GM04504 (cell line): ENCODE measurements at regions not wholly inside any gene's neighbourhood (a gene's known extent, or its start where the extent isn't known, plus 50 kb on each side); places are given as distances from the start of the nearest gene placed in this dataset.

Source experiments
- DNase-seq: peaks from one replicate; pipeline ENCODE4 v3.0.0-alpha.2; 2012; ENCODE audit warnings: low read depth

DNA sequence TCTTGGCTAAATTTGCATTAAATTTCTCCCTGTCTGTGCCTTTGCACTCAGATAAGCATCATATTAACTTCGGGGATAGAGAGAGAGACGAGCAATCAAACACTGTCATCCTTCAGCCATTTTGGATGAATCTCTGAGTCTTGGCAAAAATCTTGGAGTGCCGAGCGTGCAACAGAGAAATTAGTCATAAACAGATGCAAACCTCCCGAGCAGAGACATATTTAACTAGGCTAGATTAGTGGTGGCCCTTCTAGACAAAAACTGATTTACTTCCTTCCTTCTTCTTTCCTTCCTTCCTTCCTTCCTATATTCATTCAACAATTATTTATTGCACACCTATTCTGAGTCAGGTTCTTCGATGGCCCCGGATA is 114.4 kb upstream of the BLID start:
- peak; percentile 74 for DNase-seq

DNA sequence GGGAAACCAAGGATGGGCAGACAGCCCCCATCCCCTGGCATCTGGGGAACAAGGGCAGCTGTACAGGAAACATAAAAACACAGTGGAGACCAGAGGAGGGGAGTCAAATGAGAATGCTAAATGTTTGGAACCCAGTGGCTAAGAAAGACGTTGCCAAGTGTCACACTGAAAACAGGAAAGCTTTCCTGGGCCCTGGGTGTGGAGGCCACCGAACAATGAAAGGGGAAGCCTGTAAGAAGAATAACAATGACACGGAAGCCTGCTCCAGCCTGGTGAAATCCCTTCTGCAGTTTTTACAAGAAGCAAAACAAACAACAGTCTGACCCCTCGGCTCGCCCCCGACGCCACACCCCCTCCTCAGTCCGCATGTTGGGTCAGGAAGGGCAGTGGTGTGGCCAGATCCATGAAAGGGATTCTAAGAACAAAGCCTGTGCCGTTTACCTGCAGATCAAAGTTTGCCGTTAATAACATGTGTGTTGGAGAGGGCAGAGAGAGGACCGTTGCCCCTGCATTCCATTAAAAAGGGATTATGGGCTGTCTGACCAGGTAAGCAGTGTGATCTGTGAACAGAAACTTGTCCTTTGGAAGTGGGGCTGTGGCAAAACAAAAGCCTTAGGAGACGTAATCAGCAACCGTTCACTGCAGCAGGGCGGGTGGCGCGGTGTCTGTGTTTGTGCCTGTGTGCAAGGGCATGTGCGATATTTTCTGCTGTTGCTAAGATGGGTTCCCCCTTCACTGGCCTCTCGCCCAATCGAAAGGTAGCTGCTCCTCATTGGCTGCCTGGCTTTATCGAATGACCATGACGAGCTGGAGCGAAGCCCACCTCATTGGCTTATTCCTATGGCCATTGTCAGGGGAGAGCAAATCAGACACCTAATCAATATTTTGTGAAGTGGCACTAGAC is 113.7 kb upstream of the BLID start:
- DNase-seq = no peak

DNA sequence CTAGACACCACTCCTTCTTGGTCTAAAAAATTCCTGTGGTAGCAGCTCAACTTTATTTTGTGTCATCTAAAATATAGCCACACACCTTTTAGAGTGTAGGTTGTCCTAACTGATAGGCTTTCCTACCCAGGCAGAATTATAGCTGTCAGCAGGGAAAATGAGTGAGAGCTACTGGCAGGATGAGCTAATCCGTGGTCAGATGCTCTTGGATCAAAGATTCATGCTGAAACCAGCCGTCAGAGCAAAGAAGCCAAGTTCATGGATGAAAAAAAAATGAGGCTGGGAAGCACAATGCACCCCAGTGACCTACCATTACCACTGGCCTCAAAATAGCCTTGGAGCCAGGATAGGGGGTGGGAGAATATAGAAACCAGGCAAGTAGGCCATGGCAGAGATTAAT is 113.1 kb upstream of the BLID start:
- peak; percentile 88 for DNase-seq

DNA sequence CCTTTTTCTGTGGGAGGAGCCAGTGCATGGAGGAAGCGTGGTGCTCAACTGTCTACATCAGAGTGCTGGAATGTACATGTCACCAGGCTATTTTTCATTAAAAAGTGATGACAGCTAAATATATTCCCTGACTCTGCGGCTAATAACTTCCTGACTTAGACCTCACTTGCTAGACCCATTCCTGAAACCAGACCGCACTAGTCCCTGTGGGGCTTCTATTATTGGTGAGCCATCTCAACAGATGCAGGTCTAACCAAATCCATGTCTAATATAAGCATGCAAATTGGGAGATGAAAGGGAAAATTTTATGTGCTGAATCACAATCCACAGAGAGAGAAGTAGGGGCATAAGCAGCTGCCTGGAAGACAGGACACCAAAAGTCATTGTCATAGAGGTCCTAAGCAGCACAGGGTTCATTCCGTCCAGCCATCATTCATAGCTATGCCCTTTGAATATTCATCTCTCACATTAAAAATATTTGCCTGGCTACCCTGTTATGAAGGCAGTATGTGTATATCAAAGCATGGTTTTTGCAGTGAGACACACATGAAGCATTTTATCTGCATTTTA is 110.9 kb upstream of the BLID start:
- peak; percentile 85 for DNase-seq

DNA sequence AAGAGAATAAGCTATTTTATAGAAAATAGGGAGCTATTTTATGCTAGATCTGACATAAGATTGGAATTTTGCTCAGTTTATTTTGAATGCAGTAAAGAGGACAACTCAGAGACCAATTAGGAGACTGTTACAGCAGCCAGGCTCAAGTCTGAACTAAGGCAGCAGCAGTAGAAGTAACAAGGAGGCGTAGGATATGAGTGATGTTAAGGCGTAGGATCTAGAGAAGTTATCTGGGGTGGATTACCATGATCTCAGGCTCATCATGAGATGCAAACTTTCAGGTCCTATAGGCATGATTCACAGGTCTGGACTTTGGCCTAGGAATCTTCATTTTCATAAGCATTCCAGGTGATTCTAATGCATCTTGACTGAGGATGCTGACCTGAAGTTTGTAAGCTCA is 108.9 kb upstream of the BLID start:
- no peak for DNase-seq

DNA sequence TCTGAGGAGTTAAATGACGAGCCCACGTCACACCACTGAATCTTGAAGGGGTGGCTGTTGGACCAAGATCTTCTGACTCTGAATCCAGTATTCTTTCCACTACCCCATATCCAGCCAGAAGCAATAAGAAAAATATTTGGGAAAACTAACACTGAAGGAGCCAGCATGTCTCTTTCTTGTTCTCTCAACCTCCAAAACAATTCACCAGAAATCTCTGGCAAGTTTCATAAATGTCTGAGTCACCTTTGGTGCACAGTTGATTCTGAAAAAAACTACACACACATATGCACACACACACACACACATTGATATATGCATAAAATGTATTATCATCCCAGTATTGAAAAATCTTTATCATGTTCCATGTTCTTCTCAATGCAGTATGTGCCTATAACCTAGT is 104.3 kb upstream of the BLID start:
- DNase-seq = no peak

DNA sequence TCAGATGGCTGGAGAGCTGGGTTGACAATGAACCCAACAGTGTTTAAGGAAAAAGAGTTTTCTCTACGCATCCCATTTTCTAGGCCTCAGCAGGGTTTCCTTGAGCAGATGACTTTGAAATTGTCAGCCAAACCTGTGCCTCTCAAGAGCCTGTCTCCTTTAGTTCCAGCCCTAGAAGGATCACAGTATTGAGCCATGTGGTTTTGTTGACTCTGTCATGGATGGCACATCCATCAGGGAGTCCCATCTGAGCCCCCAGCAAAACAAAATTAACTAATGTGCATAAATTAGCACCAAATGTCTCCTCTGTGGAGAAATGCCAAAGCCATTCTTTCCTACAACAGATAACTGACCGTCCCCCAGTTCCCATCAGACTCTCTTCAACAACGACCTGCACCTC is 103.8 kb upstream of the BLID start:
- no peak for DNase-seq

DNA sequence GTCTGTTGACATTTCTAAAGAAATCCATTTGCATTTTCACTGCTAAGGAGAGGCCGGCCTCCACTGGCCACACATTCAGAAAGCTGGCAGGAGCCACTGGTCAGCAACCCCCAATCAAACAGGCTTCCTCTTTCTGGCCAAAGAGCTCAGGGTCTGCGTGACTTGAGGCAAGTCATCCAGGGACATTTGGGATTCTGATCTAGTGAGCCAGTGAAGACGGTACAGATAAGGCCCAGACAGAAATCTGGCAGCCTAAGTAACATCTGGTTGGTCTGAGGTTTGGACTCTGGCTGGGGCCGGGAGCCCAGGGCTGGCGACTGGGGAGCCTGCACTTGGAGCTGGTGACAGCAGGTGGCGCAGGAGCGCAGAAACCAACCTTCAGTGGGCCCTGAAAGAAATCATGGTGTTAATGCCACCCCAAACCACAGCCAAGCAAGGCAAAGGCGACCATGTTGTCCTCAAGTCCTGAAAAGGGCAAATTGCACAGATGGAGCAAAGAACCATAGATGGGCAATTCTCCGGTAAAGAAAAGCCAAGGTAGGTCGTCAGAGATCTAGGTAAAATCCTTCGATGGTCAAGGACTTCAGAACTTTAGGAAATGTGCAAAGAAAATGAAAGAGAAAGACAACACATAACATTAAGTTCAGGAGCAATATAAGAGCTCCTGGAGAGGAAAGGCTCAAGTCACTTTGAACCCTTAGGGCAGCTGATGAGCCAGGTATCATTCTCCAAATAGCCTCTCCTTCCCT is 99.4 kb upstream of the BLID start:
- DNase-seq = peak; percentile 95

DNA sequence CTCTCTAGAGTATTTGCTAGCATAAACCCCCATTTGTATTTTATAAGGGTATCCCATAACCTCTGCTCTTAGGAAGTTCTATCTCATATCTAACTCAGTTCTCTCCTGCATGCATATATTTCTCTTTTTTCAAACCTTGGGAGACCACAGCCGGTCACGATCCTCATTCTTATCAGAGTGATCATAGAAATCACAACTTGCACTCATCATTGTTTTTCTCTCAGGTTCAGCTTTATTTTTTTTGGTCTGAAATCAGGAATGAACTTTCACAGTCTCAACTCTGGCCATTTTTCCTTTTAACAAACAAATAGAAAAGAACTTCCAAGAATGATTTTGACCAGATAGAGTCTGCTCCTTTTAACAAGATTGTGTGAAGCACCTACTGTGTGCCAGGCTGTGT is 98.6 kb upstream of the BLID start:
- no peak for DNase-seq

DNA sequence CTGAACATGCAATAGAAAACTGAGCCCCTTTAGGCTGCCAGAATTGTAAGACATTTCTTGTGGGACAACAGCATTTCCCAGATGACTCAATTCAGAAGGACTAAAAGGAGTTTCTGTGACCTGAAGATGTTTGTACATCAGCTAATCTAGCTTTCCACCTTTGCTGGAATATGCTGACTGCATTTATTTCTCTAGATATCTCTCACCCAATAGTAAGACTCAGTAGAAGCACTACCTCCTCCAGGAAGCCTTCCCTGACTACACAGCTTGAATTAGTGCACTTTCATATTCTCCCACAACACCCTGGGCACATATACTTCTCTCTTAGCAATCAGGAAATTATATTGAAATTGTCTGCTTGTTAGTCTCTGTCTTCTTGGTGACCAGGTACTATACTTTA is 98.1 kb upstream of the BLID start:
- no peak for DNase-seq

DNA sequence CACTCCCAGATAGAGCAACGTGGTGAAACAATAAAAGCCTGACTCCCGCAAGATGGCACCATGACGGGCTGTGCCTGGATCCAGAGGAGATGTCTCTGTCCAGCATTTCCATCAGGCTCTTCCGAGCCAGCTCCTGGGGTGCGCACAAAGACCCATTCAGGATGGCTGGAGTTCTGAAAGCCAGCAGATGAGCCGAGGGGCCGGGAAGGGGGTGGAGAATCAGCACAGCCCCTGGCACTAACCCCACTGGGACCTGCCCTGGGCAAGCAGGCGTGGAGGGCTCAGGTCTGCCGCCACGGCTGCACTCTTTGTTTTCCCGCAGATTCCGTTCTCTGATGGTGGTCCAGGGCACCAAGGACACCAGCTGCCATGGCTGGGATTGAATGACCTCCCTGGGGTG is 97.2 kb upstream of the BLID start:
- no peak for DNase-seq

DNA sequence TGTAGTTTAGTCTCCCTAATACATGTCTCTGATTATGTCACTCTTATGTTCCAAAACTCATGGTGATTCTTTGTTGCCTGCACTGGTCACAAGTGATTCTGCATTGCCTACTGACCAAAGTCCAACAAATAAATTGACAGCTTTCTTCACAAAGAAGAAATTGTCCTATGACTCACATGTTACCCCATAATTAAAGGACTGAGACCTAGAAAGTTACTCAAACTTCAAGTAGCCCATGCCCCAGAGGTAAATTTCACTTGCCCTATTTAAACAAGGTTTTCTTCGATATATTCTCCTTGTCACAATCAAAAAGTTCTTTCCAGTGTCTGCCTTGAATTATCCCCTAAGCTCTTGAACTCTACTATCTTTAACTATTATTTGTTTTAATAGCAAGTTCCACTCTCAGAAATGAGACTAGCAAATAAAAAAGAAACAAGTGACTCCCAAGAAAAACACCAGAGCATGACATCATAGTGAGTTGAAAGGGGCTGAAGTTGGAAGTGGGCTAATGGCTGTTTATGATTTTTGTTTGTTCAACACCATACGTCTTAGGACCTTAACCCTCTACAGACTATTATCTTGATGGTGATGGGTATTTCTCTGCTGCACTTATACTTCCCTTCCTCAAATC is 94.5 kb upstream of the BLID start:
- no peak for DNase-seq

DNA sequence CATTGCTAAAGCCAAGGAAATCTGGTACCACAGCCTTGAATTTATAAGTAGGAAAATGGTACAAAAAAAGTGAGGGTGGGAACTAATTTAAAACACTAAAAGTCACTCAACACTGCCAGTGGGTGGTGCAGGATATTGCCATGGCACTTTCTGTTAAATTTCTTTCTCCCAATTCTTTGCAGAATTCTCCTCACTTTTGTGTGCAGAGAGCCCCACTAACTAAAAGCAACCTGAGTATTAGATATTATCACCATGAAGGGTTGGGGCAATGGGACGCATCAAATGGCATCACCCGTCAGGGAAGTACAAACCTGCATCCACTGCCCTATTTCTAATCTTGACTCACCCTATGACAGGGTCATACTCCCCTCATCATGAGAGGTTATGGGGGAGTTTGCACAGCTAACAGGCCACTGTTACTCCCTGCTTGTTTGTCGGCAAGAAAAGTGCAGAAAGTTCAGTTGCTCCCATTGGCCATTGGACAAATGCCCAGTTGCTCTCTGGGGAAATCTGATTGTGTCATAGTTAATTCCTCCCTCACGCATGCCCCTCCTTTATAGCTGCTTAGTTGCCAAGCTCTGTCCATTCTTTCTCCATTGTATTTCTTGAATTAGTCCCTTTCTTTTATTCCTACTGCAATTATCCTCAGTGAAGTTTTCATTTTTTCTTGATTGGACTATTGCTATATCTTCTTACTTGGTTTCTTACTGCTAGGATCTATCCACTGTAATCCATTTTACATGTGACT is 93.8 kb upstream of the BLID start:
- peak; percentile 71 for DNase-seq

DNA sequence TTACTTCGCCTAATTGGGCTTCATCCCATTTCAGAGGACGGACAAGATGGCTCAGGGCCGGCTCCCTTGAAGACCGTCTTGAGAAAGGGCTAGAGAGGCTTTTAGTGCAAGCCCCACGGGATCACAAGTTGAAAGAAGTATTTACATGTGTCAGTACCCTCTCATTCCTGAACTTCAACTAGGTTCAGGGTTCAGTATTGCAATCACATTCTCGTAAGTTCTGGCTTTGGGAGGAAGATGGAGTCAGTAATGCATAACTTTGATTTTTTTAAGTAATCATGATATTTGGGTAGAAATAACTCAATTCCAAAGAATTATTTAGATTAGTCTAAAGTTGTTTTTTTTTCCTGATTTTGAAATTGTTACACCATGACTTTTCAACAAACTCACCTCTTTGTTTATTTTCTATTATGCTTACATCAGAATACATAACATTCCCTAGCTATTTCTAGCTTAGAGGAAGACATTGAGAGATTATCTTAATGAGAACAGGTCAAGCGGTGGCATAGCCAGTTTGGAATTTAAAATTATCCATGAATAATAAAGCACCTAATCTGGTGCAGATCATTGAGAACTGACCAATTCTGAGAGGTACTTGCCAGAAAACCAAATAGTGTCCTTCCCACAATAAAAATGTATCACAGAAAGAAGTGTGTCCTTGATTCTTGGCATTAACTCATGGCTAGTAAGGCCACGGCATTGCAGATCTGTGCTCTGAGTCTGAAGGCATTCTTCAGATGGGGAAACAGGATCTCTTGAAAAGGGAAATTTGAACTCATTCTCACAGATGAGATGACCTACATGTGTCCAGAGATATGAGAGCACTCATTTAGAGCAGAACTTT is 92.1 kb upstream of the BLID start:
- no peak for DNase-seq

DNA sequence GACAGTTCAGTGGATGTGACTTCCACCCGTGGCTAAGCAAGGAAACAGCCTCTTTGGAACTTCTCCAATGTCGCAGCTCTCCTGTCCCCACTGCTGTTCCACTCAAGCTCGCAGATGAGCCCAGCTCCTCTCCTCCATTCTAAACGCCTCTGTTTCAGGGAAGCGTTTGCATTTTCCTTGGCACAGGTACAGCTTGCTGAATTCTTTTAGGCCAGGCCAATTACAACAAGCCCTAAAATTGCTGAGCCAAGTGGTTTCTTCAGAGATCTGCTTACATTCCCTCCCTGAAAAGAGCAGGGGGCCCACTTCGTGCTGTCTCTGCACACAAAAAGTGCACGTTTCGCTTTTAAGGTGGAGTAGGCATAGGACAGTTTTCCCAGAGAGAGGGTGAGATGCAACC is 91.5 kb upstream of the BLID start:
- DNase-seq = no peak

DNA sequence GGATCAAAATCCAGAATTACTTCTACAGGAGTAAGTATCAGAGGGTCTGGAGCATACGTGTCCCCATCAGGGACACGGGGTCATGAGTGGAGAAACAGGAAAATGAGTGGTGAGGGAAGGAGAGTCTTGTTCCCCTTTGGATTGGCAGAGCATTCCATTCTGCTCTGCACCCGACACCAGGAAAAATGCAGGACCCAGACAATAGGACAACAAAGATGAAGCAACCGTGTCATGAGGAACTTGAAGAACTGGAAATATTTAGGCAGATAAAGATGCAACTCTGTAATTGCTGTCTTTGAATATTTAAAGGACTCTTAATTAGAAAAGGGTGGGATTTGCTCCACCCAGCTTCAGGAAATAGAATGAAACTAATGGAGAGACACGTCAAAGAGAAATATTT is 89.0 kb upstream of the BLID start:
- no peak for DNase-seq

DNA sequence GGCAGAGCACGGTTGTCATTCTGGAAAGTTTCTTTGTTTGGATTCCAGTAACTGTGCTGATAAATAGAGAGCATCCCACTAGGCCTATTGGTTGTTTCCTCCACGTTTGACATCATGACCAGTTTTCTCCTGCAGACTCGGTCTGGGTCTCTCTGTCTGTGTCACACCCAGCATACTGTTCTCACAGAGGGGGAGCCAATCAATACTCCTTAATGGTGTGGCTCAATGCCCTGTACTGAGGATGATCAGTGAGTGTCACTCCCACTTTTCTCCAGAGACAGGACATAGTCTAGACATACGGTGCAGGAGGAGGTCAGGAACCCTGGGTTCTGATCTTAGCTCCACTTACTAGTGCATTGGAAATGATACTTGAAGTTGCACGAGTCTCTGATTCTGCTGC is 88.2 kb upstream of the BLID start:
- no peak for DNase-seq

DNA sequence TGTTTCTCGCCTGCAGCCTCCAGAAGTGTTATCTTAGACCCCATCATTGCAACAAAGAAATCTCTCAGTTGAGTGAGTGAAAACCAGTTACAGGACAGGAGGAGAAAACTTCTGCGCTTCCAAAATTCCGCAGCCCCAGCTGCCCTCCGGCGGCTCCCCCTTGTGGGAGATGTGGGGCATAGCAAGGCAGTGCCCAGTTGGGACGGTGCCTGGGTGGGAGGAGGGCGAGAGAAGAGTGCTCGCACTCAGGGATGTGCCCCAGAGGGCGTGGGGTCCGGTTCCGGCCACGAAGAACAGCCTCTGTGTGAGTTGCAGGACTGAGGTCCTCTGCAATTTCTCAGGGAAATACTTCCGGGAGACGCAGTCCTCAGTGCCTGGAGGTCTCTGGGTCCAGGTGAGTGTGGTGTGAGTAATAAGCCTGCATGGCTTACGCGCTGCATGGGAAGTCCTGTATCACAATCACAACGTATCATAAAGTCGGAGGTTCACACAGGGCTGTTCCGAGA is 87.0 kb upstream of the BLID start:
- DNase-seq = no peak

DNA sequence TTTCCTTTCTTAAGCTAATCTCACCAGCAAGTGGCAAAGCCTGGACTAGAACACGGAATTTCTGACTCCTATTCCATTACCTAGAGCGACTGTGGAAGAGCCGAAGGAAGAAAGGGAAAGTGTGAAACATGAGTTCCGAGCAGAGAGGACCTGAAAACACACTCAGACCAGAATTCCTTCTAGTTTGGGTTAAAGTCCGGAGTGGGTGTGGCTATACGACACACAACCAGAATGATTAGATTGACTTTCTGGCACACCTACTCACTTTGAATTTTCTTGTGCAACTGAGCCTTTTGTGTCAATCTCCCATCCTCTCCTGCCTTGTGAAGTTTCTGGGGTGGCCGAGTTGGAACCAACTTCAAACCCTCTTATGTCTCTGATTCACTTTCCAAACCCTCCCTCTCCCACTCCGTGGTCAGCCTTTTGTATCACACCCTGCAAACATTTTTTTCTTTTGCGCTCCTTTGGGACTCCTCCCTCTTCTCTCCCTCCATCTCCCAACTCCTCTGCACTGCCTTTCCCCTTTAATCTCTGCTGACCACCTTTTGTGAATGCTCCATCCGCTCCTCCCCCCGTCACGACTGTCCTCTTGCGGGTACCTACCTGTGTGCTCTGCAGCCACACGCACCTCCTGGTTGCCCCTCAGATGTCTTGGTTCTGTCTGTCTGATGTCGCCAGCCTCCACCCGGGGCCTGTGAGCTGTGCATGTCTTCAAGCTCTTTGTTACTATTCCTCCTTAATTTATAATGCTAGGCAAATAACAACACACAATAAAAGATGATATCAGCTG is 86.3 kb upstream of the BLID start:
- DNase-seq = no peak

DNA sequence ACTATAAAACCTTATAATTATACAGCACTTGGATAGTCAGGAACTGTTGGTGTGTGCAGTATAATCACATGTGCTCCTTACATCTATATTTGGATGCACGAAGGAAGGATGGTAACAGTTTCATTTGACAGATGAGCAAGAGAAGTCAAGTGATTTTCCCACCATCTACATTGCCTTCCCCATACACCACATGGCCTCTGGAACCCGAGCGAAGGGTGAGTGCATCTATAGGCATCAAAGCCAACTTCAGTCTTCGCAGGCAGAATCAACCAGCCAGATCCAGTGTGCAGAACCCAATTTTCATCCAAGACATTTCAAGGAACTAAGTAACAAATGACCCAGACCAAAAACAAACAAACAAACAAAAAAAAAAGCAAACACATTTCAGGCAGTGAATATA is 85.1 kb upstream of the BLID start:
- DNase-seq = no peak
